GM18909 (cell line): ENCODE measurements at regions not wholly inside any gene's neighbourhood (a gene's known extent, or its start where the extent isn't known, plus 50 kb on each side); places are given as distances from the start of the nearest gene placed in this dataset.

Experiments used
- ATAC-seq: cut with Tn5 transposase; IDR thresholded peaks from one replicate; pipeline ENCODE4 v1.9.1; 2021; ENCODE audit warnings: mild to moderate bottlenecking; ENCODE audit not compliant: unreplicated experiment, poor library complexity

GRCh38 chr7:108684629-108685028 lies 115.0 kb downstream of the DNAJB9 start:
- ATAC-seq, result no peak

DNA sequence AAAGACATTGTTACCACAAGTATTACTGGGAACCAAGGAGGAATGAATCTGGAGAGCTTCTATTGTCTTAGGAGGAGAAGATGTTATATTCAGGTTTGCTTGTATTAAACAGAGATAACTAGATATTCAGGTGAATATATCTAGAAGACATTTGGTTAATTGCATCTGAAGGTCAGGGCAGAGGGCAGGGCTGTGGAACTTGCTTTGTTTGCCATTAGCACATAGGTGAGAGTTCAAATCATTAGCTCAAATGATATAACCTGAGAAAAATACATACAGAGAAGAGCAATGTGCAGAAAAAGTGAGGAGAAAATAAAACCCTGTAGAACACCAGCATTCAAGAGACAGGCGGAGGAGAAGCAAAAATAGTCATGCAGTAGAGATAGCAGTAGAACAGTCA lies 116.8 kb downstream of the DNAJB9 start:
- ATAC-seq, result no peak

DNA sequence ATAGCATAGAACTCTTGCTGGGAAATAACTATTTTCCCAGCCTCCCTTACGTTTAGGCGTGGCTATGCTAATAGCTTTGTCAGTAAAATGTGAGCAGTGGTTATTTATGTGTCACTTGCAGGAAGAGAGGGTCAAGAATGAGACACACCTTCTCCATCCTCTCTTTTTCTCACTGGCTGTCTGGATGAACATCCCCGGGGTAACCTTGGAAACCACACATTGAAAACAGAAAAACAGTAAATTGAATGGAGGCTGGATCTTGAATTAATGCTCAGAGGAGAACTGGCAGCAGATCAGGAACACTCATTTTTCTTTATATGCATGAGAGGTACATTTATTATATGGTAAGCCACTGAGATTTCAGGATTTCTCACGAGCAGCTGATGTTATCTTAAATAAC lies 127.6 kb downstream of the DNAJB9 start:
- ATAC-seq, result no peak

DNA sequence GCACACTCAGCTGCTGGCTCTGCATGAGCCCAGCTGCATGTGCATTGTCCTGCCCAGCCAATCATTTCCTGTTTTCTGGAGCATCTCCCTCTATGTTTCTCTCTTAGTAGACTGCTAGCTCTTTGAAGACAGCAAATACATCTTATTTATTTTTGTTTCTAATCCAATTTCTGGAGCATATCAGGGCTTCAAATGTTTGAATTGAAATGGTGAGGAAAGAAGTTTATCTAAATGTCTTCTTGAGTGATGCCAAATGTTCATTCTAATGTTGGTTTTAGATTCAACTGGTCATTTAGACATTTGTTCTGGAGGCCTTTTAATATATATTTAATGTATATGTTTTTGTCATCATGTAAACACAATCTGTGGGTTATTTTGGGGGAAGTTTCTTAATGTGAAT lies 141.9 kb downstream of the DNAJB9 start:
- ATAC-seq, result no peak

DNA sequence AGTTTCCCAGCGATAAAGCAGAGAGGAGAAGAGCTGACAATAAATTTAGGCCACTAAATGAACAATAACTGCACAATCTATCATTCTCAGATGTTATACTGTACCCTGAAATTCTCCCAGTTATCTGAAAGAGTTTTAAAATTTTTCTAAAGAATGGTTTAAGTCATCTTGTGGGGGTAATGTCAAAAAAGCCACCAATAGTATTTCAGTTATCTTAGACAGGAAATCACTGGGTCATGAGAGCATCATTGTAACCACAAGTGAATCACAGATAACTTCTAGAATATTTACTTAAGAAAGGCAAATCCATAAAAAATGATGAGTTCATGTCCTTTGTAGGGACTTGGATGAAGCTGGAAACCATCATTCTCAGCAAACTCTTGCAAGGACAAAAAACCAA lies 147.1 kb downstream of the DNAJB9 start:
- no peak for ATAC-seq

GRCh38 chr7:108717781-108718180 lies 148.1 kb downstream of the DNAJB9 start:
- no peak for ATAC-seq

DNA sequence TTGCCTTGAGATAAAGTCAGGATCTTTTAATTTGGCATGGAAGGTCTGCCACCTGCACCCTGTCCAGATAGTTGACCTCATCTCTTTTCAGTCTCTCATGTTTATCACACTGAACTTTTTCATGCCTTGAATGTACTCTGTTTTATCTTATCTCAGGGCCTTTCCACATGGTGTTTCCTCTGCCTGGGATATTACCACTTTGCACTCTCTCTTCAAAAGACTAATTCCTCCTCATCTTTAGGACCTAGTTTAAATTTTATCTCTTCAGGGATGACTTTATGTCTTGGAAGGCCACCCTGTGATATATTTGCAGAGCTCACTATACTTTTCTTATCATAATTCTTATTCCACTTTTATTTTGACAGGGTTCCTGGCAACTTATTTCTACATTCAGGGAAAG lies 150.0 kb downstream of the DNAJB9 start:
- ATAC-seq, result no peak

DNA sequence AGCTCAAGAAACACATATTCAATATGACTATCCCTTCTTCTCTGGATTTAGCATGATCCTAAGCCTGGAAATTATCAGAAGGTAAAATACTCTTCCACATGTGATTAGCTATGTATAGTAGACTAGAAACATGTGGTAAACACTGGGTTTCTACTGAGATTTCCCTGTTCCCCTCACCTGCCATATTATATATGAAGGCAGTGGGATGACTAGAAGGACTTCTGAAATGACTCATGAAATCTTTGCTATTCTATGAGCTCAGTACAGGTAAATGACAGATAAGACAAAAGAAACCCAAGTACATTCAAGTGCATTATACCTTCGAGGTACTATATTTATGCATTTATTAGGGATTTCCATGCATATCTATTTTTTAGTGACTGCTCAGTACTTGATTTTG lies 152.9 kb downstream of the DNAJB9 start:
- ATAC-seq, result no peak

GRCh38 chr7:108723381-108723814 lies 153.7 kb downstream of the DNAJB9 start:
- ATAC-seq, result no peak

DNA sequence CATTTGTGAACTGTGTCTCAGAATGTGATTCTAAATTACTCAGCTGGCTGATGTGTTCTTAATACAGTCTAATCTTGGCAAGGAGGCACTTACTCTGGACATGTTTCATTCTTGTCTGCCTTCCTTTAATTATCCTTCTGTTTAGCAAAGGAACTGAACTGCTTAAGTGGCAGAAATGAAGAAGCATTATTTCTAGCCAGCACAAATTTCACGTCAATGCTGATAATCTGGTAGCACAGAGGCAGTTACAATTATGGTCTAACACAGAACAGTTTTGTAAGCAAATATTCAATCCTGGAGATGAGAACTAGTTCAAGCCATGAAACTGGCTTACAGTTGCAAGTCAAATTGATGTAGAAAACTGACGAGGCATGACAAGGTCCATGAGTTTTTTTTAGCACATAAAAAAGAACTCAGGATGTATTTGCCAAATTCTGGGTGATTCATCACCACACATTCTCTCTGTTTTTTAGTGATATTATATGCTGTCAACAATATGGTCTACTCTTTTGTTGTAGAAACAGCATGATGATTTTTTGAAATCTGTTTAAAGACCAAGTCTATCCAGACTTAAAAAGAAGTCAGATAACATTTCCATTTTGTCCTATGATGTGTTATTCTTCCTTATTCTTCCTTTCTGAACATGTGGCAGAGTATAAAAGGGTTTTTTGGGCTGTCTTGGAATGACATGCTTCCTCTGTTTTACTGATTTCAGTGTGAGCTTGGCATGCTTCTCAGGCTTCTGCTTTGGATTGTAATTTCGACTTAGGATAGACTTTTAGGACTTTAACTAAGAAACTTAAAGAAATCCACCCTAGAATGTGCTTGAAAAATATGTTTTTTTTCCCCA lies 154.8 kb downstream of the DNAJB9 start:
- no peak for ATAC-seq

- no peak for ATAC-seq
These were observed 166.1 kb downstream of the DNAJB9 start for GRCh38 chr7:108735814-108736213.

GRCh38 chr7:108736221-108736891 lies 166.7 kb downstream of the DNAJB9 start:
- ATAC-seq, result no peak

DNA sequence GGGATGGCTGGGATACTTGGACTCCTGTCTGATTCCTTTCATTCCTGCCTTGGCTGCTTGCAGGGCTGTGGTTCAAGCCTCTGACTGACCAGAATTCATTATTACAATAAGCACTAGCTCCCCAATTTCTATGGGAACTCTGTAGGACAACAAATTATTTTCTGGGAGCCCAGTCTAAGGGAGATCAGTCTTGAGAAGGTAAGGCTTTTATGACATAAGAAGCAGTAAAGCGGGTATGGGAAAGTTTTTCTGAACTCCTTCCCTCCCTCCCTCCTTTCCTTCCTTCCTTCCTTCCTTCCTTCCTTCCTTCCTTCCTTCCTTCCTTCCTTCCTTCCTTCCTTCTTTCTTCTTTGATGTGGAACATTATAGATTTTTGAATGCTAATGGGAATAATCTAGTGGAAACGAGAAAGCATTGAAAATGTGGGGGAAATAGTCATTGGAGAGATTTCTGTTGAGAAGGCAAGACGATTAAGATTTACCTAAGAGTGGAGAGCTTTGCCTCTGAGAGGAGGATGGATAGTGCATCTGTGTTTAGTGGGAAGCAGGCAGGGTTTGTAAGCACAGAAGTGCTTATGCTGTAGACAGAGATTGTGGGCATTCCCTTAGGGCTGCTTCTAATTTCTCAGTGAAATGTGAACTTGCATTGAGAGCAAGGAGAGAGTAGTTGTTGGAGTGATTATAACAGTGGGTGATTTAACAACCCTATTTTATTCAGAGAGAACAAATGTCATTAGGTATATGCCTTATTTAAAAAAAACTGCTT lies 201.5 kb downstream of the DNAJB9 start:
- ATAC-seq, result no peak

DNA sequence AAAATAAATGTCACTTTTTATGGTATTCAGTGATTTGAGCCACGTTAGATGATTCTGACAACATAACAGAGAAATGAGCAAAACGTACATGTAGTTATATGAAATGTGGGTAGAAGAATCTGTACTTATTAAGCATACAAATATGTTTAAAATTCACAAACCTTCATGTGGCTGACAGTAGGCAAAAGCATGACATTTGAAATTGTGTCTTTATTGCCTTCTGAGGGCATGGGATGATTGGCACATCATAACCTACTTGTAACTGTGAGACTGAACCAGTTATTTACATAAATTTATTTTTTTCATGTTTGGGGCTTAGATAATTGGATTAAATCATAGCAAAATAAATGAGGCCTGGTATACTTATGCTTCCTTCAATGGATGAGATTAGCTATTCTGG lies 202.2 kb downstream of the DNAJB9 start:
- no peak for ATAC-seq

DNA sequence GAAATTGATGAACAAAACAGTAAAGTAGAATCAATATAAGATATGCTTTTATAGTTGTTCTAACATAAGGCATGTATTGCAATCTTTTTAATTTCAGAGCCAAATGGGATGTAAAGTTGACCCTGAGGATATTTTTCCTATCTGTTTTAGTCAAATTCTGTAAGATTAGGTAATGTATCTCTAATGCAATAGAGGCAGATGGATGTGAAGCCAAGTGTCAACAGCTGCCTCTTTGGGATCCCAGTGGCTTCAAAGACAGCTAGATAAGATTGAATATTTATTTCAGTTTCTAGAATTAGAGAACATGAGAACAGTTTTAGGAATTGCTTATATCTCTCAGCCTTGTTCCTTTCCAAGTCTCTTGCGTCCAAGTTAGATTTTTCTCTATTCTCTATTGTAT lies 208.3 kb downstream of the DNAJB9 start:
- ATAC-seq, result no peak

DNA sequence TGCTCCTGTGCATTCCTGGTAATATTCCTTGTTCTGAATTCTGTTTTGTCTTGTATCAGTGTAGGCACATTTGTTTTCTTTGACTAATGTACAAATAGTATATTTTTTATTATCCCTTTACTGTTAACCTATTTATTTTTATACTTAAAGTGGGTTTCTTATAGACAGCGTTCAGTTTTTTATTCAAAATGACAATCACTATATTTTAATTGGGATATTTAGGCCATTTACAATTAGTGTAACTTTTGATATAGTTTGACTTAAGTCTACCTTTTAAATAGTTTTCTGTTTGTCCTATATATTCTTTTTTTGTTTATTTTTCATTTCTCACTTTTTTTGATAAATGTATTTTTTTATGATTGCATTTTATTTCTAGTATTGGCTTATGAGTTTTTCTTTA lies 219.8 kb downstream of the DNAJB9 start:
- no peak for ATAC-seq

DNA sequence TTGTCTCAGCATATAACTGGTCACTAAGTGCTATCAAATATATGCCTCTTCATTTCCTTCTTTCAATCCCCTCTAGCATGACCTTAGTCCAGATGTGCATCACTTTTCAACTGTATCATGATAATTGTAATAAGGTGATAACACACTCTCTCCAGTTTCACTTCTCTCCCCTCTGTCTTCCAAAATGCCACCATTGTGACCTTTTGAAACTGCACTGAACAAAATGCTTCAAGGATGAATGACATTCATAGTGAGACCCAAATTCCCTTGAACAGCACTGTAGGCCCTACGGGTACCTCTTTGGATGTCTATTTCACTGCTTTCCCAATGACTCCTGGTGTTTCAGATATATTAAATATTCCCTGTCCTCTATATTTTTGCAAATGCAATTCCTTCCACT lies 224.8 kb downstream of the DNAJB9 start:
- ATAC-seq, result no peak

DNA sequence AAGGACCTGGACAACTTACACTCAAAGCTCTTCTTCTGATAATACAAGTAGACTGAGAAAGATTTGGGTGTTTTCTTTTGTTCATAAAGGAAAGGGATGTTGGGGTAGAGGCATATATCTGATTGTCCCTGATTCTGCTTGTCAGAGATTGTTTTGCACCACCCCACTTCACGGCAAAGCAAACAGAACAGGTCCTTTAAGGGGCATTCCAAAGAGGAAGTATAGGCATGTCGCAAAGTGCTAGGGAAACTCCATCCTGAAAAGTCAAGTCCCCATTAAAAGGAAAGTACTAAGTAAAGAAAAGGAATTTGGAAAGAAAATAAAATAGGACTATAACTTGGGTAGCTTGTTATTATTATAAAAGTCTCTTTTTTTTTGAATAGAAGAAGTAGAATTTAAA lies 233.0 kb downstream of the DNAJB9 start:
- ATAC-seq, result no peak

- peak; percentile 73 for ATAC-seq
These were observed 236.2 kb downstream of the DNAJB9 start for GRCh38 chr7:108805808-108806397.

DNA sequence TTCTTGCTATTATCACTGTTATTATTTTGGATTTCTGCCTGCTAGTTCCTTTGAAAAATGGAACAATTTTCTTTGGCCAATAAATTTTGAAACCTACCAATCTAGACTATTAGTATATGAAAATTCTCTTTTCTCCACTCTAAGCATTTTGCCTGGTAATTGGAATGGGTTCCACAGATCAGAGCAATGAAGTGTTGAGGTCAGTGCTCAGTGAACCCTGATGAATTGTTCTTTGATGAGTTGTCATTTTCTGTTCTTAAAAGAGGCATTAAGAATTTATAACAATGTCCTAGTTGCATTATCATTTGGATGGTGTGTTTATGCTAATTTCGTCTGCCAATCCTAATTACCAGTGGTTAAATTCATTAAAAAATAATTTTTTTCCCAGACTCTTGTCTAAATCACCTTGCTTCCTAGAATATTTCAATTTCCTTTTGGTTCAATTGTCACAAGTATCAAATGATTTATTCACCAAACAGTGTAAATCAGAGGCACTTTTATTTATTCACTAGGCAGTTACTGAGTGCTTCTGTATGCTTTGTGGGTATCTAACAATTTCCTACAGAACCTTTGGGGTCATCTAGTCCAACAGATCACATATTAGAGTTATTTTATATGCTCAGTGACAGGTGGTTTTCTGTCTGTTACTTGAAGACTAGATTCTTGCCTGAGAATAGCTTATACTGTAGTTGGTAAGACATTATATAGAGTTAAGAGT lies 239.0 kb downstream of the DNAJB9 start:
- ATAC-seq, result no peak
